Stimulated activated CD4-positive, alpha-beta T cell treated with anti-CD3 and anti-CD28 coated beads, Interleukin-15, amount 100 ng/mL, for 24 hours (primary cell): ENCODE measurements at regions not wholly inside any gene's neighbourhood (a gene's known extent, or its start where the extent isn't known, plus 50 kb on each side); places are given as distances from the start of the nearest gene placed in this dataset.

Experiments
- DNase-seq: peaks from one replicate; pipeline ENCODE4 v3.0.0-alpha.2; 2020

DNA sequence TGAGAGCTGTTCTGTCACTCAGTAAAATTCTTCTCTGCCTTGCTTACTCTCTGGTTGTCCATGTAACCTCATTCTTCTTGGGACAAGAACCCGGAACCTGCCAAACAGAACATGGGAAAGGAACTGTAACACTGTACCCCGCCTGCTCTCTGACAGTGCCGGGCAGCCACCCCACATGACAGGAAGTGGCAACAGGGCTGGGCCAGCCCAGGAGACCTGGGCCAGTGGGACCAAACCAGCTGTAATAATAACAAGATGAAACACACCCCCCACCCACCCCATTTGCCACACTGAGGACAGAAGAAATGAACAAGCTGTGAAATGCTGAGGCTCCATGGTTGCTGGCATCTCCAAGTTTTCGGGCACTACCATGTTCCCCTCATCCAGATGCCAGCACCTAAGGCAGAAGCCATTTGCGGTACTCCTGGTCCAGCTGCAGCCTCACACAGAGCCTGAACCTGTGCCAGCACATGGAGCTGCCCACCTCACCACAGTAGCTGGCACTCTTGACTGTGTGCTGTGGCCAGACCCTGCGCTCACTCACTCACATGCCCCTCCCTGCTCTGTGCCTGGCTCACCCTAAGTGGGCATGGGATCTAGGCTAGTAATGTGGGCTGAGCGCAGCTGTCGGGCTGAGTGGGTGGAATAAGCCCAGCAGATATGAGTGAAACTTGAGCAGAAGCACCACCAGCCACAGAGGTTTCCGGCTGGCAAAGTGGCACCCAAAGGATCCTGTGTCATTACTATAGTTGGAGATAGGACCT, 126.2 kb upstream of the UGT8 start:
- DNase-seq = no peak

DNA sequence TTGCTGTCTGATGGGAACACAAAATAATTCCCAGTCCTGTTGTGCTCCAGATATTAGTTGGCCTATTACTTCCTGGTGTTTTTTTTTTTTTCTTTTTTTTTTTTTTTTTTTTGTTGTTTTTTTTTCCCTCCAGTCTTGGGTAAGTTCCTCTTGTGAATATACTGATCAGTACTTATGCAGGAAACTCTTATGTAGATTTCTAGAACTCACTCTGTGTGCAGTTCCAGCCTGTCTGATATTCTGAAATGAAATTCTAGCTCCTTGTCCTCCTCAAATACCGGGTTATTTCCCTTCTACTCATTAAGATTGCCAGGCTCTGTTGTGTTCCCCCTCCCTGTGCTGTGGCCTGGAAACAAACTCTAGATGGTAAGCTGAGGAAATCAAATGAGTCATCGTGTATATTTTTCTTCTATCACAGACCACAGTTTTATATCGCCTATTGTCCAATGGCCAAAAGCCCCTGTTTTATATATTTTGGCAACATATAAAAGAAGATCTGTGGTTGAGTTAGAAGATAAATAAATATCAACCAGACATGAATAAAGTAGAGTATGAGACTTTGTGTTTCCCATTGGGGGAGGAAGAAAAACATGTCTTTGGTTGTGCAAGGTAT, 124.3 kb upstream of the UGT8 start:
- no peak for DNase-seq

DNA sequence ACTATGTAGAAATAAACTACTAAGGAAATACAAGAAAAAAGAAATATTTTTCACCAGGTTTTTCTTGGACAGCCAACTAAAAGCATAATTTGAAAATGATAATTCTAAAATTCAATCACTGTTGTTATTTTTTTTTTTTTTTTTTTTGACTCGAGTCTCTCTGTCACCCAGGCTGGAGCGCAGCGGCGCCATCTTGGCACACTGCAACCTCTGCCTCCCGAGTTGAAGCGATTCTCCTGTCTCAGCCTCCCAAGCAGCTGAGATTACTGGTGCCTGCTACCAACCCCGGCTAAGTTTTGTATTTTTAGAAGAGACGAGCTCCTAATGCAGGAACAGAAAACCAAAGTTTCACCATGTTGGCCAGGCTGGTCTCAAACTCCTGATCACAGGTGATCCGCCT, 122.3 kb upstream of the UGT8 start:
- no peak for DNase-seq

DNA sequence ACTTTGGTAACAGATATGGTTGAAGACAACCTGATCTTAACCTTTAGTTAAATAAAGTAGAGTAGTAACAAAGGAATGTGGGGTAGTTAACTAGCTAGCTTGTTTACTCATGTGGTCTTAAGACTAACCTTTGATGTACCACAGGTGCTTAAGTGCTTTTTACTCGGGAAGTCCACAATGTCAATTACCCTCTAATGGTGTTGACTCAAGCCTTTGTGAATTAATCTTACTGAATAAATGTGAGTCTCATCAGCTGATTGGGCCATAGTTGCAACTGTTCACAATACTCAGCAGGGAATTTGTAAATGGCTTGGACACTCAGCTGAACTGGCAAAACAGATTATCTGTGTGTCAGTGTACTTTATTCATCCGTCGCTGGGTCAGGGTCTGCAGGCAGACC, 119.0 kb upstream of the UGT8 start:
- DNase-seq = no peak

DNA sequence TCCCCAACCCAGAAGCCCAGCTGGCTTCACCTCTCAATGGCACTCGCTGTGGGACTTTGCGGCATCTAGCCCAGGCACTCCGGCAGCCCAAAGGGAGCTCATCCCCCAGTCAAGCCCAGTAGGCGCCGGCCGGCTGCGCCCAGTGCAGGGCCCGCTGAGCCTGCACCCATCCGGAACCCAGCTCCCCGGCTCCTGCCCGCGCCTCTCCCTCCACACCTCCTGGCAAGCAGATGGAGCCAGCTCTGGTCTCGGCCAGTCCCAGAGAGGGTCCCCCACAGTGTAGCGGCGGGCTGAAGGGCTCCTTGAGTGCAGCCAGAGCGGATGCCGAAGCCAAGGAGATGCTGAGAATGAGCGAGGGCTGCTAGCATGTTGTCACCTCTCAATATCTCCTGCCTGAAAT, 116.8 kb upstream of the UGT8 start:
- DNase-seq = no peak

DNA sequence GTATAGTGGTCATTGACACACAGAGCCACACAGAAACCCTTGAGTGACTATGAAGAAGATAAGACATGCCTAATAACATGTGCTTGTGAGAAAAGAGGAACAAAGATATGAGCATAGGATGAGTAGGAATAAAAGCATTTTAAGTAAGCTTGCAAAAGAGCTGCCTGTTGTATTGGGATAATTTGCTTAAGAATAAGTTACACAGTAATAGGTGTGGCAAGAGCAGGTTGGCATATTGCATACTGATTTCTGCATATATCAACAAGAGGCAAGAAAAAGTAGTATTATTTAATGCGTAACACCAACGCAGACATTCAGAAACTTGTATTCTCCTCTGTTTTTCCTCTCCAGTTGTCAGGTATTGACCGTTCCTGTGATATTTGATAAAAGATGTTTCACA, 111.5 kb upstream of the UGT8 start:
- no peak for DNase-seq

DNA sequence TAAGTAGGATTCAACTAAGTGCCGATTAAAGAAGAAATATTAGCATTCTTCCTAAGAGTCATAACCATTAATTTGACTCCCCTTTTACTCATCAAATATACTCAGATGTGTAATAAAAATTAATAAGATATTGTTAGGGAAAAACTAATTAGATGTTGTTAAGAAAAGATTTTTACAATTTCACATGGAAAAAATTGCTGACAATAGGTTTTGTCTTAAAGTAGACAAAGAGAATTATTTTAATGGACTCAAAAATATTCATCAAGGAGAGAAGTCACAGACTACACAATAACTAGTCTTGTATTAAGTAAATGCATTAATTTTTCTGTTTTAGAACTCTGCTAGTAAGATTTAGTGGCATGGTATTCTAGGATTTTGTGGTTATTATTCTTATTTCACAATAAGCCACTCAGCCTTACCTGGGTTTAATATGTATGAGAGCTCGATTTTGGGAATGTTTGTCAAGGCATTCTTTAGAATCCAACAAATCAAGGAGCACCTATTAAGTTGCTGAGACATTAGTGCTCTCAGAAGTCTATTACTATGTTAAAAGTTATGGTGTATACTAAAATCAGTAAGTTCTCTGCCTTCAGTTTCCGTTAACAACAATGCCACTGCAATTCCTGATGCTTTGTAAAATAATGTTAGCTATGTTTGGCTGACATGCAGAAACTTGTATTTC, 110.2 kb upstream of the UGT8 start:
- no peak for DNase-seq

DNA sequence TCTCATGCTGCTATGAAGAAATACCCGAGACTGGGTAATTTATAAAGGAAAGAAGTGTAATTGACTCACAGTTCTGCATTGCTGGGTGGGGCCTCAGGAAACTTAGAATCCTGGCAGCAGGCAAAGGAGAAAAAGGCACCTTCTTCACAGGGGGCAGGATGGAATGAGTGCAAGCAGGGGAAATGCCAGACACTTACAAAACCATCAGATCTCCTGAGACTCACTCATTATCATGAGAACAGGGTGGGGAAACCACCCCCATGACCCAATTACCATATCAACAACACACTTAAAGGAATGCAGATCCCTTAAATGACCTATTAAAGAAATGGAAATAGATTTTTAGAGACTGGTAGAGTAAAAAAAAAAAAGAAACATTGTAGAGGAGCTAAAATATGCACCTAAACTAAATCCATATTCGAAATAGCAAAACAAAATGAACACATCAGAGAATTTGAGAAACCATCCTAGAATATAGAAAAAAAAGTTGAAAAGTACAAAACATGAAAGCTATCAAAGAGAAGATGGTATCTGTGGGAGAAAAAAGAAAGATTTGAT, 104.3 kb upstream of the UGT8 start:
- DNase-seq = no peak

DNA sequence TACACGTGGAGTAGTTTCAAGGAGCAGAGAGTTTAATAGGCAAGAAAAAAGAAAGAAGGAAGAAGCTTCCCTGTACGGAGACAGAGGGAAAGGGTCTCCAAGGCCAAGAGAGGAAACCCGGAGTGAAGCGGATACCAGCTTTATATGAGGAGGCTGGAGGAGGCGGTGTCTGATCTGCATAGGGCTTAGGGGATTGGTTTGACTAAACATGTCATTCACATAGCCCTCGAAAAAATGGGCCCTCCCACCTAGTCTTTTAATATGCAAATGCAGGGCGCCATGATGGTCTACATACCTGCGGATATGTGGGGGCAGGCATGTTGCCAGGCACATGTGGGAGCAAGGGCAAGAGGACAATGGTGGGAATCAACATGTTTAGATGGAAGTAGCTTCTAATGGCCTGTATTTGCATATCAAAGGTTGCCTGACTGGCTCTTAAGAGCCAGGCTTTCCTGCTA, 103.1 kb upstream of the UGT8 start:
- DNase-seq = no peak

DNA sequence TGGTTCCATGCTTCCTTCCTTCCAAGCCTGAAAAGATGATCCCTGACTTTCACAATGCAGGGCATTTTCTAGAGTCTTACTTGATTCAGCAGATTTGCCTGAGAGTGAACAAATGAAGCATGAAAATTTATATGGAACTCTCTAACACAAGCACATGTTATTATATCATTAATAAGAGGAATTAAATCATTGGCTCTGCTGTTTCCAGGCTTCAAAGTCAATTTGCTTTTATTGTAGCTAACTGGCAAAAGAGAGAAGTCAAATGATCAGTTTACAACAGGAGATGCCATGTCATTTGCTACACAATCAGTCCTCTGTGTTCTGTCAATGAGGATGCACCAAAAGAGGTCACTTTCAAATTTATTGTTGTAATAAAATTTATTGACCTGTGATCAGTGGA, 101.5 kb upstream of the UGT8 start:
- DNase-seq = no peak

DNA sequence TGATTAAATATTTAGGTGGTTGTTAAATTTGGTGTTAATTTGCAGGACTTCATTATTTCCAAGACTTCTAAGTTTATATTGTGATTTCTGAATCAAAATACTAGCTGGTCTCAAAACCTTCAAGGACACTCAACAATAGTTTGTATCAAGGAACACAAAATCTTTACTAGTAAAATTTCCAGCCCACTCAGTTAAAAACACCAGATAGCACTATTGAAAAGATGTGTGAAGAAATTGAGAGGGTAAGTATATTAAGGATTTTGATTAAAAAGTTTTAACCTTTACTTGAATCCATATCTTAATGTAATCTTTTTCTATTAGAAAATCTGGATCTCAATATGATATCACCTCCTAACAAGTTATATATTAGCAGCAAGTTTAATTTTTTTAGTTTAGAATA, 89.3 kb upstream of the UGT8 start:
- no peak for DNase-seq

DNA sequence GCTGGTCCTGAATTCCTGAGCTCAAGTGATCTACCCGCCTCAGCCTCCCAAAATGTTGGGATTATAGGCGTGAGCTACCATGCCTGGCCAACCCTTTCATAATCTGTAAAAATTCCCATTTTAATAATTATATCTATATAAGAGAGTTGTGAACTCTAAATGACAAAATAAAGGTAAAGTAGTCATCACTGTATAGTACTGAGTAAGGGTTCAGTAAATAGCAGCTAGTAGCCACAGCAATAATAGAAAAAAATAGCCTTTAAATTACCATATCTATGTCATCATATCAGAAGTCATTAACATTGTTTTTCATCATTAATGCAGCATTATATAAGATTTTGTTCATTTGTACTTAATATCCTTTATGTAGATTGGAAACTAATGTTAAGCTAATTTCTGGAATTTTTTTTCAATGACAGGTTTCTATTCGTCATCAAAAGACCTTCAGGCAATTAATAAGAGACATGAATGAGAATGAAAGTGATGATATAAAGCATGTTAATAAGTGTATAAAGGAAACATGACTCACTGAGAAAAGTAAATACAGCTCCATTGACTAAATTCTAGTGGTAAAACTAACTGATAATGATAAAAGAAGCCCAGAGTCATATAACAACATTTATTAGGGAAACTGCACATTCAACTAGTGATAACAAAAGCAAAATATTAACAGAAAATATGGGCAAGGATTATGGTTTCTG, 85.9 kb upstream of the UGT8 start:
- no peak for DNase-seq

DNA sequence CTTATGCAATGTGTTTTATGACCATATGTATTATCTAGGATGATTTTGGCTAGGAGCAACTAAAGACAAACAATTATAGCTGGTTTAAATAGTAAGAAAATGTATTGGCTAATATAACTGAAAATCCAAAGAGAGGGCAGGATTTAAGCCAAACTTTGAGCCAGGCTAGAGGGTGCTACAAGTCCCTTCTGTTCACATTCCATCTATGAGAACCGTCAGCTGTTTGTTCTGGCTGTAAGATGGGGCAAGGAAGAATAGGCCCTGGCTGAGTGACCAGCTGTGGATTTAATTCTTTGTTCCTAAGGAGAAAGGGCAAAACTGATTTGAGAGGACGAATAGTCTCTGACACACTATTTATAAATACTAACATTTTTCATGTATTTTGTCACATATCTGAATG, 79.2 kb upstream of the UGT8 start:
- DNase-seq = no peak

DNA sequence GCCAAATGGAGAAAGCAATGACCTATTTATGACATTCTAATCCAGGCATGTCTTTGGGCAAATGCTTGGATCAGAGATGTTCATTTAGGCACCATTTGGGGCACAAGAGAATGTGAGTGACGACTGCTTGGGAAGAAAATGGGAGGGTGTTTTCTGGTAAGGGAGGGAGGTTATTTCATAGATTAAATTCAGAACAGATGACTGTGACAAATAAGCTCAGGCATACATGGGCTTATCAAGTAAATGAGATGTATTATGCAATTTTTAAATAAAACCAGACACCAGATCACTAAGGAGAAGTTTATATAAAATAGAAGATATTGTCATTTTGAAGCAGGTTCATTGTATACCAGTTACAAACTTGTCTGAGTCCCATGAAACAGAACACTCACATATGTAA, 71.4 kb upstream of the UGT8 start:
- DNase-seq = no peak

DNA sequence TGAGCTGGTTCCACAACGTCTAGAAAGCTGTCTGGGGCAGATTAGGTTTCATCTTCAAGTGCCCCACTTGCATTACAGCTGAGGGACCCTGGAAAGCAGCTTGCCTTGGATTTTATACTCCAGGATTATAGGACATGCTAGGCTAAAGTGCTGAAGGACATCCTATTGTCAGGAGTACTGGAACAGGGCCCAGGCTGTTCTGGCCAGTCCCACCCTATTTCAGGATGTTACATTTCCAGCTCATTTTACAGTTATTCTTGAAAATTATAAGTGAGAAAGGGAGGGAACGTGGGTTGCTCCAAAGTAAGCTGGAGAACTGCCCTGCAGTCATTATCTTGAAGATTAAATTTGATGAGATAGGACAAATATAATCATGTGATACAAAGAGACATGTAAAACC, 71.0 kb upstream of the UGT8 start:
- DNase-seq = no peak

DNA sequence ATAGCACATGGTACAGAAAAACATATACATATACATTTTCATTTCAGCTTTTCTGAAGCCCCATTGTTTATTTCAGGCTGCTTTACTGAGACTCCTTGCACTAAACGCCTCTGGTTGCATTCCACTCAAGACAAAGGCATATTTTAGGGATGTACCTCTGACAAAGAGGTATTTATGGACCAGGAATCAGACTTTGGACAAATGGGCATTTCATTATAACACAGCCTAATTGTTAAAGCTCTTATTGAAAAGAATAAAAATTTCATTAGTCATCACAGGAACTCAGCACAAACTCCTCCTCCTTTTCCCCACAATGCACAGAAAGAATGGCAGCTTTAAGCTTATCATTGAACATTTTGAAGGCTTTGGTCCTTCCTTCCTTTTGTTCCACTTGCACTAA, 62.9 kb upstream of the UGT8 start:
- DNase-seq = no peak

DNA sequence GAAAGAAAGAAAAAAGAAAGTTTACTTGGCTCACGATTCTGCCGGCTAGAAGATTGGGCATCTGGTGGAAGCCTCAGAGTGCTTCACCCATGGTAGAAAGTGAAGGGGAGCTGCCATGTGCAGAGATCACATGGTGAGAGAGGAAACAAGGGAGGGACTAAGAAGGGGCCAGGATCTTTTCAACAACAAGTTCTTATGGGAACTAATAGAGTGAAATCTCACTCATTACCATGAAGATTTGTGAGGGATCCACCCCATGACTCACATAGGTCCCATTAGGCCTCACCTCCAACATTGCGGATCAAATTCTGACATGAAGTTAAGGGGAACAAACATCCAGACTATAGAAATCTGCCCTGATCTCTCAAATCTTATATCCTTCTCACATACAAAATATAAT, 61.3 kb upstream of the UGT8 start:
- no peak for DNase-seq

DNA sequence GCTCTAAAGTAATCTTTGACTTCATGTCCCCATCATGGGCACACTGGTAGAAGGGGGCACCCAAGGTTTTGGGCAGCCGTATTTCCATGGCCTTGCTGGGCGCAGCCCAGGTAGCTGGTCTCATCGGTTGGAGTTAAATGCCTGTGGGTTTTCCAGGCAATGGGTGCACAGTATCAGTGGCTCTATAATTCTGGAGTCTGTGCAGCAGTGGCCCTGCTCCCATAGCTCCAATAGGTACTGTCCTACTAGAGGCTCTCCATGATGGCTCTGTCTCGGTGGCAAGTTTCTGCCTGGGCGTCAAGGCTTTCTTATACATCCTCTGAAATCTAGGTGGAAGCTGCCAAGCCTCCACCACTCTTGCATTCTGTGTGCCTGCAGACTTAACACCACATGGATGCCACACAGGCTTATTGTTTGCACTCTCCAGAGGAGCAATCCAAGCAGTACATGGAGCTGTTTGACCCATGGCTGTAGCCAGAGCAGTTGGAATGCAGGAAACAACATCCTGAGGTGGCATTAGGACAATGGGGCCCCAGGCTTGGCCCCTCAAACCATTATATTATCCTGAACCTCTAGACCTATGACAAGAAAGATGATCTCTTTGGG, 60.5 kb upstream of the UGT8 start:
- DNase-seq = no peak

DNA sequence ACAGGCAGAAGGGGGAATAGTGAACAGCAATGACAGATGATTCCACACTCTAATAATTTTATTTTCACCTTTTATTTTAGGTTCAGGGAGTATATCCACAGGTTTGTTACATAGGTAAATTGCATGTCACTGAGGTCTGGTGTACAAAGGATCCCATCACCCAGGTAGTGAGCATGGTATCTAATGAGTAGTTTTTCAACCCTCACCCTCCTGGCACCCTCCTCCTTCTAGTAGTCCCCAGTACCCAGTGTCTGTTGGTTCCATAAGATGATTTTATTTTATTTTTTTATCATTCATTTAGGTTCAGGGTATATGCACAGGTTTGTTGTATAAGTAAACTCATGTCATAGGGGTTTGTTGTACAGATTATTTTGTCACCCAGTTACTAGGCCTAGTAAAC, 58.6 kb upstream of the UGT8 start:
- no peak for DNase-seq

DNA sequence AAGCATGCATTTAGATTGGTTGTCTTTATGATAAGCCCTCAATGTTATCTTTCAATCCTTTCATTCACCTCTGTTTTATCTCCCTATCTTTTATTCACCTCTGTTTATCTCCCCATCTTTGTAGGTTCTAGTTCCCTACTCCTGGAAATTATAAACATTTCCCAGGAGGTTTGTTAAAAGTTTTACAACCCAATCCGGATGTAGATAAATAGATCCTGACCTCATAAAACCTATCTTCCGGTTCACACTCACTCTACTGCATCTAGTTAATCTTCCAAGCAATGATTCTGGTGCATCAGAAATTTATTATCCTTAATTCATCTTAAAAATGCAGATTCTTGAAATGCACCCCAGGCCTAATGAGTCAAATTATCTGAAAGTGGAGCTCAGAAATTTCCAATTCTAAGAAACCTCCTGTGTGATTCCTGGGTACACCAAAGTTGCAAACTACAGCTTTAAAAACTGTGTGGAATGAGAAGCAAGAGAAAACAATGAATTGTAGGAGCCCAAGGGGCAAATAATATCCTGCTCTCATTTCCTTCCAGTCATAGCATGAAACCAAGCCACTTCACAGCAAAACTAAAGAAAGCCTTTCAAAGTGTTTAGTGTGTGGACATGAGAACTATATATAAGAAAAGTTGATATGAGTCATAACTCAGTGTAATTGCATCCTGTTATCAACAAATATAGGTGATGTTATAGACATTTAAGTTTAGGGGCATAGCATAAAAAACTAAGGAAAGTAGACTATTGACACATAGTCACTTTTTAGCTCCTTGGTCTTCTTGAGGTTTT, 51.1 kb upstream of the UGT8 start:
- no peak for DNase-seq
